Tibial nerve (tissue), 3 donors: ENCODE measurements at regions not wholly inside any gene's neighbourhood (a gene's known extent, or its start where the extent isn't known, plus 50 kb on each side); places are given as distances from the start of the nearest gene placed in this dataset.

Experiments
- POLR2A ChIP-seq, 2 donors: fragments of 450-650 bp; IDR thresholded peaks; one replicate each; pipeline ENCODE4 v1.6.1; 2017; ENCODE audit warnings: antibody characterized with exemption in 2 of 2, mild to moderate bottlenecking in 2 of 2, moderate library complexity in 2 of 2
- TF ChIP-seq, protein P1 (sequence below), 5 experiments: fragments of 200-600 bp in 3 of 5; fragments of 450-650 bp in 2 of 5; sonication (generic) in 3 of 5; IDR thresholded peaks; one replicate each; pipeline ENCODE4 v1.5.1; 2016 to 2019; ENCODE audit warnings: antibody characterized with exemption in 5 of 5, mild to moderate bottlenecking in 3 of 5, moderate library complexity in 2 of 5

- TF ChIP-seq, protein P1, sequence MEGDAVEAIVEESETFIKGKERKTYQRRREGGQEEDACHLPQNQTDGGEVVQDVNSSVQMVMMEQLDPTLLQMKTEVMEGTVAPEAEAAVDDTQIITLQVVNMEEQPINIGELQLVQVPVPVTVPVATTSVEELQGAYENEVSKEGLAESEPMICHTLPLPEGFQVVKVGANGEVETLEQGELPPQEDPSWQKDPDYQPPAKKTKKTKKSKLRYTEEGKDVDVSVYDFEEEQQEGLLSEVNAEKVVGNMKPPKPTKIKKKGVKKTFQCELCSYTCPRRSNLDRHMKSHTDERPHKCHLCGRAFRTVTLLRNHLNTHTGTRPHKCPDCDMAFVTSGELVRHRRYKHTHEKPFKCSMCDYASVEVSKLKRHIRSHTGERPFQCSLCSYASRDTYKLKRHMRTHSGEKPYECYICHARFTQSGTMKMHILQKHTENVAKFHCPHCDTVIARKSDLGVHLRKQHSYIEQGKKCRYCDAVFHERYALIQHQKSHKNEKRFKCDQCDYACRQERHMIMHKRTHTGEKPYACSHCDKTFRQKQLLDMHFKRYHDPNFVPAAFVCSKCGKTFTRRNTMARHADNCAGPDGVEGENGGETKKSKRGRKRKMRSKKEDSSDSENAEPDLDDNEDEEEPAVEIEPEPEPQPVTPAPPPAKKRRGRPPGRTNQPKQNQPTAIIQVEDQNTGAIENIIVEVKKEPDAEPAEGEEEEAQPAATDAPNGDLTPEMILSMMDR (IDR thresholded peaks at IDR 0.05) = no peak
- TF ChIP-seq POLR2A (IDR thresholded peaks at IDR 0.05) = no peak
These were observed 95.3 kb upstream of the FAM136A start for GRCh38 chr2:70397186-70397585.
